H1 (cell line): ENCODE measurements at regions not wholly inside any gene's neighbourhood (a gene's known extent, or its start where the extent isn't known, plus 50 kb on each side); places are given as distances from the start of the nearest gene placed in this dataset.

Experiments
- POLR2AphosphoS5 ChIP-seq: IDR thresholded peaks from 2 replicates; pipeline ENCODE4 v1.6.1; 2011; ENCODE audit warnings: low read depth, low read length
- TF ChIP-seq, protein P1 (sequence below), 3 experiments: IDR thresholded peaks; 1 replicate in 2 of 3; 2 replicates in 1 of 3; pipeline versions ENCODE4 v1.5.1 to v1.6.1; 2011; ENCODE audit warnings: low read length in 3 of 3, mild to moderate bottlenecking in 3 of 3, inconsistent platforms in 2 of 3, low read depth in 1 of 3, moderate library complexity in 1 of 3; ENCODE audit not compliant: insufficient read depth in 1 of 3; ENCODE audit errors: control extremely low read depth in 1 of 3

DNA sequence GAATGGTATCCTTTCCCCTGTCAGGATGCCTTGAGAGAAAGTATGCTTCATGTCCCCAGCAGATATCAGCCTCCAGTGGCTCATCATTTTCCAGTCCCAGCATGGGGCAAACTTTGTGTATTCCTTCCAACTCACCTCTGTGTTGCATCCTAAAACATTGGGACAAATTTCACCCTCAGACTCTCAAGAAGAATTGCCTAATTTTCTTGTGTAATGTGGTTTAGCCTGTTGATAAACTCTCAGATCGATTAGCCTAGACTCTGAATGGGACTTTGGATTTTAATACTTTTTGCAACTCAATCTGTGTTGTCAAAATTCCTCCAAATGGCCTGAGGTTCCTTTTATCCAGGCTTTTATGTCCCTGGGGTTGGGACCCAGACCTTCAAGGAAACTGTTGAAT, 805.3 kb downstream of the C4orf33 start:
- TF ChIP-seq POLR2AphosphoS5 = no peak
- TF ChIP-seq, protein P1, sequence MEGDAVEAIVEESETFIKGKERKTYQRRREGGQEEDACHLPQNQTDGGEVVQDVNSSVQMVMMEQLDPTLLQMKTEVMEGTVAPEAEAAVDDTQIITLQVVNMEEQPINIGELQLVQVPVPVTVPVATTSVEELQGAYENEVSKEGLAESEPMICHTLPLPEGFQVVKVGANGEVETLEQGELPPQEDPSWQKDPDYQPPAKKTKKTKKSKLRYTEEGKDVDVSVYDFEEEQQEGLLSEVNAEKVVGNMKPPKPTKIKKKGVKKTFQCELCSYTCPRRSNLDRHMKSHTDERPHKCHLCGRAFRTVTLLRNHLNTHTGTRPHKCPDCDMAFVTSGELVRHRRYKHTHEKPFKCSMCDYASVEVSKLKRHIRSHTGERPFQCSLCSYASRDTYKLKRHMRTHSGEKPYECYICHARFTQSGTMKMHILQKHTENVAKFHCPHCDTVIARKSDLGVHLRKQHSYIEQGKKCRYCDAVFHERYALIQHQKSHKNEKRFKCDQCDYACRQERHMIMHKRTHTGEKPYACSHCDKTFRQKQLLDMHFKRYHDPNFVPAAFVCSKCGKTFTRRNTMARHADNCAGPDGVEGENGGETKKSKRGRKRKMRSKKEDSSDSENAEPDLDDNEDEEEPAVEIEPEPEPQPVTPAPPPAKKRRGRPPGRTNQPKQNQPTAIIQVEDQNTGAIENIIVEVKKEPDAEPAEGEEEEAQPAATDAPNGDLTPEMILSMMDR (IDR thresholded peaks at IDR 0.05; ENCODE audit: control extremely low read depth in 1 of 3, insufficient read depth in 1 of 3, low read depth in 1 of 3, low read length in 3 of 3) = no peak
